ENCODE measurements at regions not wholly inside any gene's neighbourhood (a gene's known extent, or its start where the extent isn't known, plus 50 kb on each side); places are given as distances from the start of the nearest gene placed in this dataset.

GRCh38 chr3:166123576-166123975, 286.4 kb upstream of the BCHE start:
- DNase-seq (ENCODE audit: low spot score) (no peak), ATAC-seq (no peak), FAIRE-seq (no peak)
- Histone ChIP-seq H2AFZ (ENCODE audit: low read length) (no peak overlapping the region), H3K36me3 (replicated peaks in 1 of 2; ENCODE audit: control insufficient read depth in 1 of 2, insufficient read depth in 2 of 2, low read length in 2 of 2) (no peaks in the 10 kb centered on the region), H3K27ac (ENCODE audit: extremely low read length, insufficient read depth, low read length) (no peak overlapping the region), H3K27me3 (ENCODE audit: control insufficient read depth in 1 of 2, insufficient read depth in 2 of 2, low read length in 2 of 2) (no peaks in the 10 kb centered on the region; a peak in 1 of 5 replicates), H3K4me3 (replicated peaks in 1 of 3; ENCODE audit: insufficient read depth in 1 of 3, low read depth in 2 of 3, low read length in 3 of 3) (no peak overlapping the region), H4K20me1 (ENCODE audit: insufficient read depth, low read length) (no peaks in the 10 kb centered on the region), H3K79me2 (ENCODE audit: insufficient read depth, low read length) (no peaks in the 10 kb centered on the region), H3K9me3 (ENCODE audit: low read length) (no peaks in the 10 kb centered on the region), H3K9ac (ENCODE audit: insufficient read depth, low read depth, low read length) (no peak overlapping the region), H3K4me1 (ENCODE audit: insufficient read depth, low read length) (no peaks in the 10 kb centered on the region), H3K4me2 (ENCODE audit: low read depth, low read length) (no peak overlapping the region)
- POLR2A ChIA-PET: no interaction called here
- TF ChIP-seq CREM (IDR thresholded peaks at IDR 0.05) (no peak), CREM (CRISPR knock-in tag; IDR thresholded peaks at IDR 0.05) (no peak), ATF7-NPFF (CRISPR knock-in tag; IDR thresholded peaks at IDR 0.05; ENCODE audit: low read depth) (no peak), MAFG (CRISPR knock-in tag; IDR thresholded peaks at IDR 0.05) (no peak), ZNF577 (CRISPR knock-in tag; IDR thresholded peaks at IDR 0.05; ENCODE audit: borderline replicate concordance, low read depth) (no peak), RFX1 (IDR thresholded peaks at IDR 0.05) (no peak), ZMYM2 (CRISPR knock-in tag; IDR thresholded peaks at IDR 0.05) (no peak), ZNF740 (CRISPR knock-in tag; IDR thresholded peaks at IDR 0.05) (no peak), ZNF543 (CRISPR knock-in tag; IDR thresholded peaks at IDR 0.05) (no peak), TRIM22 (IDR thresholded peaks at IDR 0.05) (no peak)
- no TSS peak for BruUV-seq (replicated peaks)
- CTCF ChIA-PET (ENCODE audit: low intra/inter-chr PET ratio, low total read pairs): no interaction called here
- intact Hi-C loops (cut with micrococcal nuclease; ENCODE audit: unreplicated experiment): no loop called here
- in situ Hi-C loops (cut with HindIII; ENCODE audit: extremely low pct_ligation_motif_present, low pct_unique_long_range_greater_than_20kb): no loop called here

- no peaks in the 10 kb centered on the region for H4K20me1 ChIP-seq (ENCODE audit: insufficient read depth, low read length)
- ChIA-PET POLR2A (no interaction called here), CTCF (ENCODE audit: low intra/inter-chr PET ratio, low total read pairs) (no interaction called here)
- H3K27ac ChIP-seq (ENCODE audit: extremely low read length, insufficient read depth, low read length): no peak overlapping the region
- no peak overlapping the region for H3K4me2 ChIP-seq (ENCODE audit: low read depth, low read length)
- no TSS peak for BruUV-seq (replicated peaks)
- in situ Hi-C loops (cut with HindIII; ENCODE audit: extremely low pct_ligation_motif_present, low pct_unique_long_range_greater_than_20kb) (no loop called here), intact Hi-C loops (cut with micrococcal nuclease; ENCODE audit: unreplicated experiment) (no loop called here)
- FAIRE-seq: no peak
- H3K79me2 ChIP-seq (ENCODE audit: insufficient read depth, low read length): no peaks in the 10 kb centered on the region
- no peak overlapping the region for H3K4me3 ChIP-seq (replicated peaks in 1 of 3; ENCODE audit: insufficient read depth in 1 of 3, low read depth in 2 of 3, low read length in 3 of 3)
- H3K9ac ChIP-seq (ENCODE audit: insufficient read depth, low read depth, low read length): no peak overlapping the region
- H2AFZ ChIP-seq (ENCODE audit: low read length): no peak overlapping the region
- H3K4me1 ChIP-seq (ENCODE audit: insufficient read depth, low read length): no peaks in the 10 kb centered on the region
- H3K36me3 ChIP-seq (replicated peaks in 1 of 2; ENCODE audit: control insufficient read depth in 1 of 2, insufficient read depth in 2 of 2, low read length in 2 of 2): no peaks in the 10 kb centered on the region
- no peaks in the 10 kb centered on the region for H3K9me3 ChIP-seq (ENCODE audit: low read length)
- no peak for ATAC-seq
- no peak for DNase-seq (ENCODE audit: low spot score)
- no peaks in the 10 kb centered on the region; a peak in 1 of 5 replicates for H3K27me3 ChIP-seq (ENCODE audit: control insufficient read depth in 1 of 2, insufficient read depth in 2 of 2, low read length in 2 of 2)
- no peak for TF ChIP-seq KDM3A (CRISPR knock-in tag; IDR thresholded peaks at IDR 0.05; ENCODE audit: low read depth)
- no peak for TF ChIP-seq ZSCAN29 (CRISPR knock-in tag; conservative IDR thresholded peaks at IDR 0.05)
- TF ChIP-seq FOSL2 (CRISPR knock-in tag; IDR thresholded peaks at IDR 0.05): no peak
- TF ChIP-seq ZNF205 (CRISPR knock-in tag; IDR thresholded peaks at IDR 0.05): no peak
- no peak for TF ChIP-seq GPN1 (CRISPR knock-in tag; IDR thresholded peaks at IDR 0.05; ENCODE audit: borderline replicate concordance)
- no peak for TF ChIP-seq IRF1 (CRISPR knock-in tag; IDR thresholded peaks at IDR 0.05; ENCODE audit: low read depth)
- TF ChIP-seq ZFP36 (IDR thresholded peaks at IDR 0.05; ENCODE audit: borderline replicate concordance, low read depth, low read length, partially characterized antibody): no peak
- no peak for TF ChIP-seq PREB (CRISPR knock-in tag; IDR thresholded peaks at IDR 0.05)
- no peak for TF ChIP-seq SALL1 (CRISPR knock-in tag; IDR thresholded peaks at IDR 0.05)
These were observed 285.9 kb upstream of the BCHE start for GRCh38 chr3:166123088-166123487.

Data from HepG2 (cell line).